ENCODE measurements at regions not wholly inside any gene's neighbourhood (a gene's known extent, or its start where the extent isn't known, plus 50 kb on each side); places are given as distances from the start of the nearest gene placed in this dataset.

DNA sequence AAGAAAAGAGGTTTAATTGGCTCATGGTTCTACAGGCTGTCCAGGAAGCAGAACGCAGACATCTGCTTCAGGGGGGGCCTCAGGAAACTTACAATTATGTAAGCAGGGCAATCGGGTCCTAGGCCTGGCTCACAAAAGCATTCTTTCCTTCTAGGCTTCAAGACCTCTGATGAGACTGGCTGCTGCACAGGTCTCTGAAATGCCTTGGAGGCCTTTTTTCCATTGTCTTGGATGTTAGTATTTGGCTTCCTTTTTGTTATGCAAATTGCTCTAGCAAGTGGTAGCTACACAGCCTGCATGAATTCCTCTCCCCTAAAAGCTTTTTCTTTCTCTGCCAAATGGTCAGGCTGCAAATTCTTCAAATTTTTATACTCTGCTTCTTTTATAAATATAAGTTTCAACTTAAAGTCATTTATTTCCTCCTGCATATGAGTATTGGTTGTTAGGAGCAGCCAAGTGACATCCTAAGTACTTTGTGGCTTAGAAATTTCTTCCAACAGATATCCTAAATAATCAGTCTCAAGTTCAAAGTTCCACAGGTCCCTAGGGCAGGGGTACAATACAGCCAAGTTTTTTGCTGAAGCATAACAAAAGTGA, 83.1 kb upstream of the SEMA3A start:
- no peak for DNase-seq

DNA sequence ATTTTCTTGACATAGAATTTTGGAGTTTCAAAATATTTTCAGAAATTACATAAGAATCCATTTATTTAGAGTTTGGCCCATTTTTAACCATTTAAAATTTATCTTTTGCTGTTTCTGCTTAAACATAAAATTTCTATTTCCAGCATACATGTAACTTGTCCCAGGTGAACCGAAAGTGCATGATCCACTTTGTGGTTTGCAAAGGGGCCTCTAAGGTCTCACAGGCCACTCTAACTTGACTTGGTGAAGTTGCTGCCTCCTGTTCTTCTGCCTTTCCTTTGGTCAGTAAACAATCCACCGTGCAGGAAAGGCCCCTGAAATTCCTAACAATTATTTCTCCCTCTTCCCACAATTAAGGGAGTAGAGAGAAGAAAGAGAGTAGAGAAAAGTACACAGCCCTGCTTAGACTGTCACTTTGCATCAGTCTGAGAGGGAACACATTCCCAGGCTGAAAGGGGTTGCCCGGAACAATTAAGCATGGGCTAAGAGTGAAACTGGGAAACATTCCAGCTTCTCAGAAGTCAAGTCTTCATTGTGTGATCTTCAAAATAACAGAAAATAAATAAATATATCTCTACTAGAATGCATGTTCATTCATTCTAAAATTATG, 79.5 kb upstream of the SEMA3A start:
- no peak for DNase-seq

DNA sequence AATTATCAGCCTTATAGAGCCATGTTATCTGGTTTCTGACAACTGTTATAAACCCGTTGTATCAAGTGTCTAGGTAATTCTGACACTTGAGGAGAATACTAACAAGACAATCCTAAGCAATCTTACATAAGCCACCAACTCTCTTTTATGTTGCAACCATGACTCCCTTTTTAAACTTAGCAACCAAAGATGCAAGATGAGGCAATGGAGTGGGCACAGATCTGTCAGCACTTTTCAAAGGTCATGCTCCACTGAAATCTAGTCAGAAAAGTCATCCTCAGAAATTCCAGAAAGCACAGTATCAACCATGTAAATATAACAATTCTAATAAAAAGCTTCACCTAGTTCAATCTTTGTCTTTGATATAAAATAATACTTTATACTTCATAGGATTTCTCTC, 77.0 kb upstream of the SEMA3A start:
- no peak for DNase-seq

DNA sequence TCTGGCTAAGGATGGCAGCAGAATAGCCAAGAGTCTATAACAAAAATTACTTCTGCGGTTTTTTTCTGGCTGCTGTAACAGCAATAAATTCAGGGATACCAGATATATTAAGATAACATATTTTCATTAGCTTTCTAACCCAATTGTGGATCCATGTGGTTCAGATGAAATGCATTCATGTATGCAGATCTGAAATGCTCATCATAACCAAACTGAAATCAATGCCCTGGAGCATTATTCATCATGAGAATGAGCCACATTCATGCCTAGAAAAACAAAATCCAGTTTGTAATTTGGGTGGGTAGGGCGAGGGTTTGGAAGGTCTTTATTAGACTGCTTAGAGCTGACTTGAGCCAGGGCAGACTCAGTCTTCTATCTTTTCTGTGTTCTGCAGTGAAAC, 69.8 kb upstream of the SEMA3A start:
- no peak for DNase-seq

DNA sequence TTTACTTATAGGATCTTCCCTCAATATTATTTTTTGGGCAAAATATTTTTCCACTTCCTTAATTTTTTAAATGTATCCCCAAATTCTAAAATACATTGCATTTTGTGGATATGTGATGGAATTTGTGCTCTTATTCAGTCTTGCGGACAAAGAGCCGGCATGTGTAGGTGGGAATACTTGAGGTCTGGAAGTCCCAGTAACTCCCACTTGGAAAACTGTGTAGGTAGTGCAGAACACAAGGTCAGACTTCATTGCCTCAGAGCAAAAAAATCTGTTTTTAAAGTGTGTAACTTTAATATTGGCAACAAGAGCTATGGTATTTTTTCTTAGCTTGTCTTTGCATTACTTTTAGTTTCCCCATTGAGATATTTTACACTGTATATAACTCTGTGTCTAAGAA, 68.5 kb upstream of the SEMA3A start:
- DNase-seq = no peak

DNA sequence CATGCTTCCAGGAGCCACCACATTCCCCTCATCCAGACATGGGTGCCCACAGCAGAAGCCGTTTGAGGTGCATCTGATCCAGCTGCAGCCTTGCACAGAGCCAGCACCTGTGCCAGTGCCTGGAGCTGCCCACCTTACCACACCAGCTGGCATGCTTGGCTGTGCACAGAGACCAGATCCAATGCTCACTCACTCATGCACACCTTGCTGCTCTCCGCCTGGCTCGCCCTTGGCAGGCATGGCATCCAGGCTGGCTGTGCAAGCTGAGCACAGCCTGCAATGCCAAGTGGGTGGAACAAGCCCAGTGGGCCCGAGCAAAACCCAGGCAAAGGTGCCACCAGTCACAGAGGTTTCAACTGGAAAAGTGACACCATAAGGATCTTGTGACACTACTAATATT, 66.9 kb upstream of the SEMA3A start:
- DNase-seq = no peak

DNA sequence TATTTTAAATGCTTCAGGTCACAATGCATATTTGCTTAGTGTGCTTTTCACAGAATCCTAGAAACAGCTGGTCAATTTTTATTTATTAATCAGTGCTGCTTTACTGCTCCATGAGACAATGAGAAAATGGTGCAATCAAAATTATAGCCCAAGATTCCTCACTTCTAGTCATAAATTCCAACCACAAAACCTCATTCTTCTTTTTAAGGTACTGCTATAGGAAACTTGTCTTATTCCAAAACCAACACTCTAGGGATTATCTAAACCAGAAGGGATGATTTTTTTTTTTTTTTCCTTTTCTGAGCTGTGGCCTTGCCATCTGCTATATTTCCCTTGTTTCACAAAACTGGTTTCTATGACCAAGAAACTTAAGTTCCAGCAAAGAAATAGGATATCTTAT, 64.0 kb upstream of the SEMA3A start:
- DNase-seq = peak; percentile 76

DNA sequence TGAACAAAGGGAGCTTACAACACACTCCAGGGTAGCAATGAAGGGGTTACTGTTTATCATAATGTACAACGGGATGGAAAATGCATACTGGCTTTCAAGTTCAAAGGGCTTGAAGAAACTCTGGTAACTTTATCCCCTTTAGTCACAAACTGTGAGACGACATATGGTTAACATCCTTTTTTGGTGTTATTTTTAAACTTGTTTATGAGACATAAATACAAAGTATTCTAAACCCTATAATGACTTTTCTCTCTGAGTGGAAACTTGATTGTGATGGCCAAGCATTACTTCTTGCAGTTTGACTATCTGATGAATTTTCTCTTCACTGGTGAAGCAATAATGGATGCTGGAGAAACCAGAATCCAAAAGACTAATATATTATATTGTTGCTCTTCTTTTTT, 62.0 kb upstream of the SEMA3A start:
- DNase-seq = peak; percentile 54

DNA sequence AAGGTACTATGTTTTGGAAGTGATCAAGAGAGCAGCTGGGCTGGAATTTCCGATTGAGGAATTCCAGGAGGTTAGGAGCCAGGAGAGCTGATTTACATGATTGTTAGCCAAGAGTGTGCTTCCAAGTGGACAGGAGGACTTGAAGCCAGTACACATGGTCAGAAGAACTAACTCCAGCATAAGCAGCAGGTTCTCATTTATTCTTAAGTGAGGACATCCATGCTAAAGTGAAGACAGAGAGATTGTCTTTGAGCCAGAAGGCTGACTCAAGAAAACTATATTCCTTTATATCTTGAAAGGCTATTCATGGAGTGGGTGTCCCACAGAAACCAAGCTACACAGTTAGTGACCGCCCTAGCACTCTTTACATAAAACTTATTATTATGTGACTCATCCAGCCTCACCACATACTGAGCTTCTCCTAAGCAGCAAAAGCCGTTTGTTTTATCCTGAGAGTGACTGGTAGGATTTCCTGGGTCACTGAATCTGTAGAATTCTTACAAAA, 56.7 kb upstream of the SEMA3A start:
- DNase-seq = peak; percentile 49

DNA sequence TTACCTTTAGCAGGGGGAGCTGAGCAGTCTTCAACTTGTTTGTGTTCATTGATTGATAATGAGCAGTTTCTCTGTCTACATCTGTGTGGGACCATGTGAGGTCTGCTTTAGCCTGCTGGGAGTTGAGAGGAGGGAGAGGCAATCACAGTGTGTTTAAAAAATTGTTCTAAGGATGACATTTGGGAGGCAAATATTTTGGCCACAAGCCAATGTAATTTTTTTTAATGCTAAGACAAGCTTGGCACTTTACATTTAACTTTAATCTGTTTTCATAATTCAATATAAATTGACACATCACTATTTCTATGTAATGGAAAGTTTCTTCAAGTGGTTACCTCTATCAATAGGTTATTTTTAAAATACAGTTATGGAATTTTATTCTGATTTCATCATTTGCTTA, 55.9 kb upstream of the SEMA3A start:
- no peak for DNase-seq

DNA sequence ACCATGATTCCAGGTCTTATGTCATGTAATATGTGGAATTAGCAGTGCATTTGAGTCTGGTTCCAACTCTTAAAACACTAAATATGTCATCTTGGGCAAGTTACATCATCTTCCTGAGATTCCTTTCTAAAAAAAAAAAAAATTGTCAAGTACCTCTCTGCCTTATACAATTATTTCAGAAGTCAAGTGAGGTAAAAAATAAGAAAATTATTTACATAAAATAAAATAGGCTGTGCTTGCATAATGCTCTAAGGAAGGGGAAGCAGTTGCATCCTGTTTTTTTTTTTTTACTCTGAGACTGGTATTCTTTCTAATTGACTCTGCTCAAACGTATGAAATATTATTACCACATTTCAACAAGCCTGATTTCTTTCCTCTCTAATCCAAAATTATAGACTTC, 55.1 kb upstream of the SEMA3A start:
- DNase-seq = no peak

DNA sequence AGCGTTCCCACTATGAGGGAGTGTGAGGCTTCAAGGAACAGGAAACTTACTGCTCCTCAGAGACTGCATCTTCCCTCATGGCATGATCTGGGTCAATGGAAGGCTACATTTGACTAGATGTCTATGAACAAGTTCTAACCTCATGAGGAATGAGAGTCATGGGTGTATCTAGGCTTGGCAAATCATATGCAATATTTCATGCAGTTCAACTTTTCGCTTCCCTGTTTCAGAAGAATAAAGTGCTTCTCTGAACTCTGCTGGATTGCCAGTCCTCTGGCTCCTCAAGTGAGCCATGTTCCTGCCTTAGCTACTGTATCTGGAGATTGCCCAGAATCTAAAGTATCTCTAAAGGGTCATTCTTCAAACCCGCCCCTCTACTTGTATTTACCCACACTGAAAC, 54.3 kb upstream of the SEMA3A start:
- DNase-seq = no peak

DNA sequence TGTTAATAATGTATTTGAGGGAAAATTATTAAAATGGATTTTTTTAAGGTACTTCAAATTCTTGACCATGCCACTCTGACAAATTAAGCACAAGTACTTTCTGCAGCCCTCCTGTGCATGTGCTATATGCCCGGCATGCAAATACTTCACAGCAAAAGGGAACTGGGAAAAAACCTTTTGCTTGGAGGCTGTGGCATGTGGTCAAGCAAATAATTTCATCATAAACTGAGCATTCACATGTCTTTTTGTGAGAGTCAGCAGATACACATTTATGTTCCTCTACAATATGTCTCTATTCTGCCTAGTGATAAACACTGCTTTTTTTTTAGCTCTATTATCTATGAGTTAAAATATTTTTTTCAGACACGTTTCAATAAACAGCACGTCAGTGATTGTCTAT, 53.7 kb upstream of the SEMA3A start:
- DNase-seq = no peak

DNA sequence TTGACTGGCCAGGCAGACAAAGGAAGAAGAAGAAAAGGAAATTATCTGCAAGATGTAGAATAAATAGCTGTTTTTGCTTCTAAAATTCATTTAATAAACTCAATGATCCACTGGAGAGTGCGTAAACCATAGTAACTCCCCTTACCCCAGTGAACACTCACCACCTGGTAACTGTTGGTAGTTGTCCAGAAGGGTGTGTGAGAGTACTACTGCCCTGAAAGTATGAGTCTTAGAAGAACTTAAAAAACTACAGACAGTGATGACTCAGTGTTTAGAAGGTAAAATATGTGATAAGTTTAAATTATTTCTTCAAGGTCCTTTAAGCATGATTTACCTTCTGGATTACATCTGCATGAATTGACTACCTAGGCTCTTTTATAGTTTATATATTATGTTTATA, 53.0 kb upstream of the SEMA3A start:
- DNase-seq = peak; percentile 39

DNA sequence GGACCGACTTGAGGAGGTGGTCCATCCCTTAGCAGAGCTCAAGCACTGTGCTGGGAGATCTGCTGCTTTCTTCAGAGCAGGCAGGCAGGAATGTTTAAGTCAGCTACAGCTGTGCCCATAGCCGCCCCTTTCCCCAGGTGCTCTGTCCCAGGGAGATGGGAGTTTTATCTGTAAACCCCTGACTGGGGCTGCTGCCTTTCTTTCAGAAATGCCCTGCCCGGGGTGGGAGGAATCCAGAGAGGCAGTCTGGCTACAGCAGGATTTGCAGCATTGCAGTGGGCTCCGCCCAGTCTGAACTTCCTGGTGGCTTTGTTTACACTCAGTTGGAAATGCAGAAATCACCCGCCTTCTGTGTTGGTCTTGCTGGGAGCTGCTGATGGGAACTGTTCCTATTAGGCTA, 51.2 kb upstream of the SEMA3A start:
- DNase-seq = no peak
